Posterior cingulate gyrus (tissue), 11 donors: ENCODE measurements at regions not wholly inside any gene's neighbourhood (a gene's known extent, or its start where the extent isn't known, plus 50 kb on each side); places are given as distances from the start of the nearest gene placed in this dataset.

Experiments used
- DNase-seq, 10 donors: peaks; one replicate each; pipeline versions ENCODE4 v3.0.0 to v3.0.0-alpha.2; 2020 to 2021; ENCODE audit warnings: mixed read lengths in 3 of 10
- intact Hi-C: fragments of 100-400 bp; cut with DNase I; formaldehyde crosslinking; loops from one replicate; pipeline ENCODE4 v1.15.1; 2023

- no peak for DNase-seq
- intact Hi-C loops = no loop called here
These were observed 132.4 kb upstream of the ST6GAL2 start for GRCh38 chr2:107018366-107018765.

- DNase-seq = no peak
- intact Hi-C loops = no loop called here
These were observed 134.4 kb upstream of the ST6GAL2 start for GRCh38 chr2:107020392-107020791.

GRCh38 chr2:107024269-107024668, 138.3 kb upstream of the ST6GAL2 start:
- DNase-seq = no peak

GRCh38 chr2:107025291-107025857, 139.4 kb upstream of the ST6GAL2 start:
- intact Hi-C loops = no loop called here
- no peak for DNase-seq

More at GRCh38 chr2:107024269-107024668, 138.3 kb upstream of the ST6GAL2 start:
- intact Hi-C loops = no loop called here

GRCh38 chr2:107025869-107026380, 140.0 kb upstream of the ST6GAL2 start:
- DNase-seq = no peak

GRCh38 chr2:107027205-107027604, 141.2 kb upstream of the ST6GAL2 start:
- intact Hi-C loops = no loop called here
- DNase-seq = no peak

More at GRCh38 chr2:107025869-107026380, 140.0 kb upstream of the ST6GAL2 start:
- intact Hi-C loops = no loop called here

- intact Hi-C loops = no loop called here
- DNase-seq = no peak
These were observed 141.8 kb upstream of the ST6GAL2 start for GRCh38 chr2:107027810-107028209.

GRCh38 chr2:107028661-107029060, 142.7 kb upstream of the ST6GAL2 start:
- intact Hi-C loops = no loop called here
- DNase-seq = no peak

- DNase-seq = peak in 8 of 10 donors; percentile 26 to 92 (median 51)
- intact Hi-C loops = no loop called here
These were observed 150.3 kb upstream of the ST6GAL2 start for GRCh38 chr2:107036293-107036692.

GRCh38 chr2:107062173-107062572, 176.2 kb upstream of the ST6GAL2 start:
- DNase-seq = no peak
- intact Hi-C loops = no loop called here

GRCh38 chr2:107062599-107063220, 176.7 kb upstream of the ST6GAL2 start:
- intact Hi-C loops = no loop called here
- no peak for DNase-seq

GRCh38 chr2:107063228-107063627, 177.3 kb upstream of the ST6GAL2 start:
- no peak for DNase-seq
- intact Hi-C loops = no loop called here

- intact Hi-C loops = no loop called here
- no peak for DNase-seq
These were observed 178.8 kb upstream of the ST6GAL2 start for GRCh38 chr2:107064750-107065149.

- intact Hi-C loops = no loop called here
- no peak for DNase-seq
These were observed 182.3 kb upstream of the ST6GAL2 start for GRCh38 chr2:107068069-107068916.

- intact Hi-C loops = no loop called here
These were observed 183.9 kb upstream of the ST6GAL2 start for GRCh38 chr2:107069890-107070289.

GRCh38 chr2:107072150-107072940, 186.4 kb upstream of the ST6GAL2 start:
- no peak for DNase-seq

More at GRCh38 chr2:107069890-107070289, 183.9 kb upstream of the ST6GAL2 start:
- no peak for DNase-seq

GRCh38 chr2:107078584-107078983, 192.6 kb upstream of the ST6GAL2 start:
- intact Hi-C loops = no loop called here
- no peak for DNase-seq

More at GRCh38 chr2:107072150-107072940, 186.4 kb upstream of the ST6GAL2 start:
- intact Hi-C loops = no loop called here

GRCh38 chr2:107086497-107086896, 200.5 kb upstream of the ST6GAL2 start:
- DNase-seq = no peak
- intact Hi-C loops = no loop called here

GRCh38 chr2:107088156-107088555, 202.2 kb upstream of the ST6GAL2 start:
- intact Hi-C loops = no loop called here

GRCh38 chr2:107091163-107091864, 205.3 kb upstream of the ST6GAL2 start:
- intact Hi-C loops = no loop called here
- no peak for DNase-seq

More at GRCh38 chr2:107088156-107088555, 202.2 kb upstream of the ST6GAL2 start:
- DNase-seq = no peak
